GM12891 (cell line): ENCODE measurements at regions not wholly inside any gene's neighbourhood (a gene's known extent, or its start where the extent isn't known, plus 50 kb on each side); places are given as distances from the start of the nearest gene placed in this dataset.

ENCODE experiments used
- DNase-seq: peaks from one replicate; pipeline ENCODE4 v3.0.0; 2011; ENCODE audit warnings: low spot score; ENCODE audit not compliant: insufficient read length
- FAIRE-seq: peaks from 2 replicates; lab custom pipeline; 2011; peaks lifted over from hg19 to GRCh38; lab: Jason Lieb, UNC
- PAX5 ChIP-seq: IDR thresholded peaks from 2 replicates; pipeline ENCODE4 v1.6.1; 2011; ENCODE audit warnings: low read length, moderate library complexity, mild to moderate bottlenecking; ENCODE audit not compliant: insufficient read depth, severe bottlenecking
- POLR2A ChIP-seq: IDR thresholded peaks from 2 replicates; pipeline ENCODE4 v1.6.1; 2011; ENCODE audit warnings: low read depth, low read length, control low read depth
- POLR2AphosphoS5 ChIP-seq: IDR thresholded peaks from 2 replicates; pipeline ENCODE4 v1.6.1; 2011; ENCODE audit warnings: low read depth, low read length, control low read depth
- POU2F2 ChIP-seq: IDR thresholded peaks from 2 replicates; pipeline ENCODE4 v1.6.1; 2011; ENCODE audit warnings: low read depth, mild to moderate bottlenecking, control low read depth, low read length, moderate library complexity
- SPI1 ChIP-seq: IDR thresholded peaks from 2 replicates; pipeline ENCODE4 v1.6.1; 2011; ENCODE audit warnings: low read depth, low read length, control low read depth
- TAF1 ChIP-seq: IDR thresholded peaks from 2 replicates; pipeline ENCODE4 v1.6.1; 2011; ENCODE audit warnings: low read depth, low read length, control low read depth

- FAIRE-seq (no peak), DNase-seq (no peak)
- no peak for TF ChIP-seq PAX5
- TF ChIP-seq SPI1 = no peak
- TF ChIP-seq TAF1 = no peak
- TF ChIP-seq POU2F2 = no peak
- no peak for TF ChIP-seq POLR2A
- no peak for TF ChIP-seq POLR2AphosphoS5
These were observed 529.2 kb downstream of the TUSC7 start for GRCh38 chr3:117238806-117239205.

- no peak for FAIRE-seq
- no peak for DNase-seq
These were observed 534.1 kb downstream of the TUSC7 start for GRCh38 chr3:117243657-117244056.

DNA sequence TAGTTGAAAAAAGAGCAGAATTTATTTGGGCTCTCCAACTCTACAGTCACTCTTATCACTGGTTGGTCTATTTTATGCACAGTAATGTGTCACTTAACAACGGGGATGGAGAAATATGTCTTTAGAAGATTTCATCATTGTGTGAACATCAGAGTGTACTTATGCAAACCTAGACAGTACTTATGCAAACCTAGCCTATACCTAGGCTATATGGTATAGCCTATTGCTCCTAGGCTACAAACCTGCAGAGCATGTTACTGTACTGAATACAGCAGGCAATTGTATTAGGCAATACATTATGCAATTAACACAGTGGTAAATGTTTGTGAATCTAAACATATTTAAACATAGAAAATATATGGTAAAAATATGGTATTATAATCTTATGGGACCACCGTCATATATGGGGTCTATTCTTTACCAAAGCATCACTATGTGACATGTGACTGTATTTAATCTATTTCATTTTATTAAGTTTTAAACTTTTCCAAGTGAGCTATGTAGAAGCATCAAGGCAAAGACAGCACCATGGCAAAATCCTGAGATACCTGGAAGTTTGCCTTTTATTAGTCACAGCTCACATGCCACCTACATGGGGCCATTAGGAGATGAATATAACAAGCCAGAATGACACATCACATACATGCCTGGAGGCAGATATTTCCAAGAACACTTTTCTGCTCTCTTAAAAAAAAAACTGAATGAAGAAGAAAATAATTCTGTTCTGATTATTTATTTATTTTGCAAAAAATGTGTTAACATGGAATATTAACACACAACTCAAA, 537.4 kb downstream of the TUSC7 start:
- DNase-seq = no peak
- no peak for TF ChIP-seq POLR2A
- no peak for TF ChIP-seq POU2F2
- no peak for TF ChIP-seq PAX5
- no peak for TF ChIP-seq SPI1
- TF ChIP-seq TAF1 = no peak
- TF ChIP-seq POLR2AphosphoS5 = no peak
- no peak for FAIRE-seq

More at GRCh38 chr3:117243657-117244056, 534.1 kb downstream of the TUSC7 start:
- TF ChIP-seq PAX5 (no peak), POLR2AphosphoS5 (no peak), POLR2A (no peak), POU2F2 (no peak), TAF1 (no peak), SPI1 (no peak)

- DNase-seq = no peak
- TF ChIP-seq POLR2AphosphoS5 = no peak
- no peak for TF ChIP-seq PAX5
- no peak for TF ChIP-seq POU2F2
- TF ChIP-seq POLR2A = no peak
- TF ChIP-seq TAF1 = no peak
- TF ChIP-seq SPI1 = no peak
- FAIRE-seq = no peak
These were observed 538.6 kb downstream of the TUSC7 start for GRCh38 chr3:117248153-117248552.

DNA sequence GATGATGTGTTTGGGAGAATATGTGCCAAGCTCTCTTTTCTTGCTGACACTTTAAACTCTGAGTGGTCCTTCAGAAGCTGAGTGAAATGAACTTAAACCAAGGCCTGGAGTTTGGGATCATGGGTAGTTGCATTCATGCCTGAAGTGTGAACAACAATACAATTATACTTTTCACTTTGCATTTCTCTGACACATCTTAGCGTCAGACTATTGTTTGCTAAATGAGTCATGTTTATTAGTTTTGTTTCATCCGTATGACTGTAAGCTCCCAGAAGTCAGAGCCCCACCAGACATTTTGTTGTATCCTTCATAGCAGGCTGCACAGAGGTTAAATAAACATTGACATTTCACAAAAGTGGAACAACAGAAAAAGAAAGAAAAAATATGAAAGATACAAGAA, 542.6 kb downstream of the TUSC7 start:
- no peak for DNase-seq
- FAIRE-seq = no peak
- TF ChIP-seq POLR2AphosphoS5 = no peak
- TF ChIP-seq POU2F2 = no peak
- TF ChIP-seq SPI1 = no peak
- no peak for TF ChIP-seq POLR2A
- no peak for TF ChIP-seq TAF1
- no peak for TF ChIP-seq PAX5

GRCh38 chr3:117252651-117253050, 543.1 kb downstream of the TUSC7 start:
- DNase-seq (no peak), FAIRE-seq (no peak)
- TF ChIP-seq POU2F2 (no peak), SPI1 (no peak)

- FAIRE-seq = no peak
These were observed 544.1 kb downstream of the TUSC7 start for GRCh38 chr3:117253636-117254035.

DNA sequence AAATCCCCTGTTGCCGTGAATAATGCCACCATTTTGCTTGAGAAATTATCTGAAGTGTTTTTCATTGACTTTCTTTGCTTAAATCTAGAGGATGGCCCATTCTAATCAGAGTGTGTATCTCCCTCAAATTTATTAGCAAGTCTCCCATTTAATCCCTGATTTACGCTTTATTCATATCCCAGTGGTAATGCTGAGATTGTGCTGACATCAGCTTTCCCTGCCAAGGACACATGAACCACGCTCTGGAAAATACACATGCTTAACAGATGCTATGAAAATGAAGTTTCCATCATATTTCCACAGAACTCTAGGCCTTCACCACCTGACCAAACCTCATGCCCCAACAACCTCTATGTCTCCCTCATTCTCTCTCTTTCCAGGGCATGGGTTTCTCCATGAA, 545.4 kb downstream of the TUSC7 start:
- TF ChIP-seq POU2F2 (no peak), POLR2AphosphoS5 (no peak), POLR2A (no peak), SPI1 (no peak), PAX5 (no peak), TAF1 (no peak)
- DNase-seq (no peak), FAIRE-seq (no peak)

More at GRCh38 chr3:117253636-117254035, 544.1 kb downstream of the TUSC7 start:
- TF ChIP-seq POLR2A = no peak
- TF ChIP-seq POU2F2 = no peak
- TF ChIP-seq TAF1 = no peak
- no peak for TF ChIP-seq PAX5
- no peak for TF ChIP-seq SPI1
- no peak for TF ChIP-seq POLR2AphosphoS5
- DNase-seq = no peak

DNA sequence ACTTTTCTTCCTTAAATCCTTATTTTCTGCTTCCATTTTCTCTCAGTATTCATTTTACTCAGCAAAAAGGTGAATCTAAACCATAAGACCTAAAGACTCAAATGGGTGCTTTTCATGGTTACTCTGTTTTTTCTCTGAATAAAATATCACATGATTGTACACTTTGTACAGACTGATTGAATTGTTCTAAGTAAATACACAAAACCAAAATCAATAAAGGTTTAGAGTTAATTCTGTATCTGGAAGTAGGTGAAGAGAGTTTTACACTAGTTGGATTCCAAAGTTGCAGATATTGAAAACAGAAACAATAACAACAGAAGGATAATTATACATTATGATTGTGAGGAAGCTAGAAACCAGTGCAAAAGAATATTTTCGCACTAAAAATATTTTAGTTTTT, 546.2 kb downstream of the TUSC7 start:
- TF ChIP-seq POLR2AphosphoS5 (no peak), SPI1 (no peak), TAF1 (no peak), POLR2A (no peak), POU2F2 (no peak)
- no peak for DNase-seq
- FAIRE-seq = no peak
